GM20000 (cell line): ENCODE measurements at regions not wholly inside any gene's neighbourhood (a gene's known extent, or its start where the extent isn't known, plus 50 kb on each side); places are given as distances from the start of the nearest gene placed in this dataset.
"Not testable (repeated sequence)": the region's sequence is repeated elsewhere in the genome, so short reads cannot be mapped to it uniquely, and the experiment has no call there.

Source experiments
- DNase-seq: peaks from one replicate; pipeline ENCODE4 v3.0.0; 2012; ENCODE audit warnings: low spot score
- CTCF ChIP-seq: IDR thresholded peaks from 2 replicates; pipeline ENCODE4 v1.5.1; 2012; ENCODE audit warnings: mild to moderate bottlenecking, control low read depth; ENCODE audit errors: extremely low read depth, missing control alignments

- no peak for DNase-seq
- no peak for TF ChIP-seq CTCF
These were observed 803.7 kb downstream of the MCTP2 start for GRCh38 chr15:95035106-95035505.

- no peak for DNase-seq
- TF ChIP-seq CTCF, result no peak
These were observed 809.9 kb downstream of the MCTP2 start for GRCh38 chr15:95041297-95041696.

GRCh38 chr15:95043236-95043932, 812.0 kb downstream of the MCTP2 start:
- DNase-seq, result not testable (repeated sequence)

- TF ChIP-seq CTCF, result no peak
- DNase-seq, result no peak
These were observed 812.6 kb downstream of the MCTP2 start for GRCh38 chr15:95043933-95044313.

- no peak for DNase-seq
- TF ChIP-seq CTCF, result no peak
These were observed 813.5 kb downstream of the MCTP2 start for GRCh38 chr15:95044745-95045417.

- TF ChIP-seq CTCF, result no peak
These were observed 820.5 kb downstream of the MCTP2 start for GRCh38 chr15:95051861-95052260.

GRCh38 chr15:95059346-95059905, 828.1 kb downstream of the MCTP2 start:
- DNase-seq, result no peak

More at GRCh38 chr15:95051861-95052260, 820.5 kb downstream of the MCTP2 start:
- DNase-seq, result no peak

More at GRCh38 chr15:95059346-95059905, 828.1 kb downstream of the MCTP2 start:
- no peak for TF ChIP-seq CTCF
